A673 (cell line): ENCODE measurements at regions not wholly inside any gene's neighbourhood (a gene's known extent, or its start where the extent isn't known, plus 50 kb on each side); places are given as distances from the start of the nearest gene placed in this dataset.

Experiments used
- EZH2 ChIP-seq: fragments of 200-600 bp; sonication (generic); IDR thresholded peaks from 2 replicates; pipeline ENCODE4 v1.6.1; 2017; ENCODE audit warnings: borderline replicate concordance, low read depth, mild to moderate bottlenecking, mixed read lengths, antibody characterized with exemption, low read length; ENCODE audit not compliant: poor library complexity, severe bottlenecking
- TF ChIP-seq, protein P1 (sequence below): fragments of 300-800, 200-600 bp; sonication (generic); conservative IDR thresholded peaks from 2 replicates; pipeline ENCODE4 v1.5.1; 2017; ENCODE audit warnings: low read depth, mild to moderate bottlenecking, antibody characterized with exemption, low read length, moderate library complexity, mixed read lengths

DNA sequence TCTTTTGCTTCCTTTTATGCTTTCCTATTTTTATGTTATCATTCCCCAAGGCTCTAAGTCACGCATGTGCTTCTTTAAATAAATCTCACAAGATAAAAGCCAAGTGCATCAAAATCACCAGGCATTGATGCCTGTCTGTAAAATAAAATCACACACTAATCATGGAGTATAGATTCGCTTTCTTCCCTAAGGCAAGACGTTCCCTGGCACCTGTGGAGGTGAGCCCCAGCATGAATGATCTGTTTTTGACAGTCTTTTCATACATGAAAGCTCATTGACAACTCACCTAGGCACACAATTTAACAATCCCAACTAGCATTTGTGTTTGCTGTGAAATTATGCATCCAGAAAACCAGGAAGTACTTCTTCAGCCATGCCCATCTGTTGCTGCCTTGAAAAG lies 146.9 kb upstream of the DMAC1 start:
- TF ChIP-seq, protein P1, sequence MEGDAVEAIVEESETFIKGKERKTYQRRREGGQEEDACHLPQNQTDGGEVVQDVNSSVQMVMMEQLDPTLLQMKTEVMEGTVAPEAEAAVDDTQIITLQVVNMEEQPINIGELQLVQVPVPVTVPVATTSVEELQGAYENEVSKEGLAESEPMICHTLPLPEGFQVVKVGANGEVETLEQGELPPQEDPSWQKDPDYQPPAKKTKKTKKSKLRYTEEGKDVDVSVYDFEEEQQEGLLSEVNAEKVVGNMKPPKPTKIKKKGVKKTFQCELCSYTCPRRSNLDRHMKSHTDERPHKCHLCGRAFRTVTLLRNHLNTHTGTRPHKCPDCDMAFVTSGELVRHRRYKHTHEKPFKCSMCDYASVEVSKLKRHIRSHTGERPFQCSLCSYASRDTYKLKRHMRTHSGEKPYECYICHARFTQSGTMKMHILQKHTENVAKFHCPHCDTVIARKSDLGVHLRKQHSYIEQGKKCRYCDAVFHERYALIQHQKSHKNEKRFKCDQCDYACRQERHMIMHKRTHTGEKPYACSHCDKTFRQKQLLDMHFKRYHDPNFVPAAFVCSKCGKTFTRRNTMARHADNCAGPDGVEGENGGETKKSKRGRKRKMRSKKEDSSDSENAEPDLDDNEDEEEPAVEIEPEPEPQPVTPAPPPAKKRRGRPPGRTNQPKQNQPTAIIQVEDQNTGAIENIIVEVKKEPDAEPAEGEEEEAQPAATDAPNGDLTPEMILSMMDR, result no peak
- TF ChIP-seq EZH2, result no peak
